Neuronal stem cell (in vitro differentiated cells): ENCODE measurements at regions not wholly inside any gene's neighbourhood (a gene's known extent, or its start where the extent isn't known, plus 50 kb on each side); places are given as distances from the start of the nearest gene placed in this dataset.
"Not testable (repeated sequence)": the region's sequence is repeated elsewhere in the genome, so short reads cannot be mapped to it uniquely, and the experiment has no call there.

Experiments used
- DNase-seq: peaks from one replicate; pipeline ENCODE4 v3.0.0-alpha.2; 2013; ENCODE audit warnings: low spot score
- H2AFZ ChIP-seq: one replicate; pipeline ENCODE4 v1.6.1; 2013; ENCODE audit warnings: mild to moderate bottlenecking, low read length, inconsistent platforms
- H2AK5ac ChIP-seq: 2 replicates; pipeline ENCODE4 v1.6.1; 2013; ENCODE audit warnings: low read depth, mild to moderate bottlenecking, inconsistent platforms, low read length, moderate library complexity, mixed read lengths
- H2BK120ac ChIP-seq: 2 replicates; pipeline ENCODE4 v1.6.1; 2013; ENCODE audit warnings: low read depth, mild to moderate bottlenecking, inconsistent platforms, low read length, moderate library complexity, mixed read lengths
- H2BK12ac ChIP-seq: one replicate; pipeline ENCODE4 v1.6.1; 2013; ENCODE audit warnings: low read length, inconsistent platforms
- H2BK15ac ChIP-seq: 2 replicates; pipeline ENCODE4 v1.6.1; 2013; ENCODE audit warnings: mild to moderate bottlenecking, low read length, inconsistent platforms, mixed read lengths
- H2BK5ac ChIP-seq: one replicate; pipeline ENCODE4 v1.6.1; 2013; ENCODE audit warnings: inconsistent platforms, mild to moderate bottlenecking, low read length, moderate library complexity
- H3K14ac ChIP-seq: one replicate; pipeline ENCODE4 v1.6.1; 2013; ENCODE audit warnings: low read length, inconsistent platforms
- H3K18ac ChIP-seq: 2 replicates; pipeline ENCODE4 v1.6.1; 2013; ENCODE audit warnings: low read length, inconsistent platforms
- H3K23ac ChIP-seq: 2 replicates; pipeline ENCODE4 v1.6.1; 2013; ENCODE audit warnings: low read depth, mild to moderate bottlenecking, mixed read lengths, low read length, inconsistent platforms; ENCODE audit not compliant: poor library complexity
- H3K27ac ChIP-seq: replicated peaks from 3 replicates; pipeline ENCODE4 v1.5.1; 2013; ENCODE audit warnings: low read length, inconsistent platforms
- H3K27me3 ChIP-seq, 3 experiments: 2 replicates each; pipeline ENCODE4 v1.6.1; 2013; ENCODE audit warnings: low read length in 3 of 3, mild to moderate bottlenecking in 2 of 3, inconsistent platforms in 1 of 3, low read depth in 1 of 3, mixed read lengths in 1 of 3, moderate library complexity in 1 of 3; ENCODE audit not compliant: control insufficient read depth in 3 of 3, insufficient read depth in 3 of 3
- H3K36me3 ChIP-seq, 2 donors: replicated peaks in 1 of 2; 2 replicates each; pipeline ENCODE4 v1.6.1; 2013; ENCODE audit warnings: low read length in 2 of 2; ENCODE audit not compliant: control insufficient read depth in 2 of 2, insufficient read depth in 2 of 2
- H3K4ac ChIP-seq: 2 replicates; pipeline ENCODE4 v1.6.1; 2013; ENCODE audit warnings: inconsistent platforms, mild to moderate bottlenecking, low read length, moderate library complexity
- H3K4me1 ChIP-seq, 2 donors: 1 replicate in 1 of 2; 2 replicates in 1 of 2; pipeline ENCODE4 v1.6.1; 2013; ENCODE audit warnings: low read length in 2 of 2, low read depth in 1 of 2; ENCODE audit not compliant: control insufficient read depth in 2 of 2, insufficient read depth in 1 of 2
- H3K4me2 ChIP-seq: one replicate; pipeline ENCODE4 v1.6.1; 2013; ENCODE audit warnings: mild to moderate bottlenecking, low read length, inconsistent platforms; ENCODE audit not compliant: insufficient read depth, poor library complexity, severe bottlenecking
- H3K4me3 ChIP-seq, 2 donors: 2 replicates each; pipeline ENCODE4 v1.5.1; 2013; ENCODE audit warnings: low read length in 2 of 2, mild to moderate bottlenecking in 2 of 2, inconsistent platforms in 1 of 2, moderate library complexity in 1 of 2
- H3K79me1 ChIP-seq: one replicate; pipeline ENCODE4 v1.6.1; 2013; ENCODE audit warnings: low read depth, mild to moderate bottlenecking, inconsistent platforms, low read length, moderate library complexity
- H3K9ac ChIP-seq: one replicate; pipeline ENCODE4 v1.6.1; 2013; ENCODE audit warnings: mild to moderate bottlenecking, low read depth, low read length, inconsistent platforms; ENCODE audit not compliant: poor library complexity
- H3K9me3 ChIP-seq, 2 donors: replicated peaks in 1 of 2; 2 replicates each; pipeline versions ENCODE3 to v1.6.1; 2013; ENCODE audit warnings: low read length in 2 of 2, mild to moderate bottlenecking in 2 of 2, inconsistent platforms in 1 of 2, low read depth in 1 of 2, mixed read lengths in 1 of 2, moderate library complexity in 1 of 2; ENCODE audit not compliant: control insufficient read depth in 2 of 2, insufficient read depth in 1 of 2
- H4K8ac ChIP-seq: one replicate; pipeline ENCODE4 v1.6.1; 2013; ENCODE audit warnings: low read depth, mild to moderate bottlenecking, inconsistent platforms, low read length, moderate library complexity
- H4K91ac ChIP-seq: one replicate; pipeline ENCODE4 v1.6.1; 2013; ENCODE audit warnings: low read length, low read depth, mild to moderate bottlenecking, inconsistent platforms; ENCODE audit not compliant: poor library complexity
- WGBS, 2 donors: extraction: QIAGEN DNeasy Blood & Tissue Kit; methylation state at CpG; one replicate each; pipeline ENCODE4 v1.1.7; 2013; ENCODE audit warnings: missing lambda C conversion rate in 2 of 2, mixed read lengths in 1 of 2; ENCODE audit not compliant: insufficient read length in 2 of 2, insufficient replicate concordance in 1 of 2; ENCODE audit errors: extremely low coverage in 2 of 2; 5-methylcytosine and 5-hydroxymethylcytosine counted together

DNA sequence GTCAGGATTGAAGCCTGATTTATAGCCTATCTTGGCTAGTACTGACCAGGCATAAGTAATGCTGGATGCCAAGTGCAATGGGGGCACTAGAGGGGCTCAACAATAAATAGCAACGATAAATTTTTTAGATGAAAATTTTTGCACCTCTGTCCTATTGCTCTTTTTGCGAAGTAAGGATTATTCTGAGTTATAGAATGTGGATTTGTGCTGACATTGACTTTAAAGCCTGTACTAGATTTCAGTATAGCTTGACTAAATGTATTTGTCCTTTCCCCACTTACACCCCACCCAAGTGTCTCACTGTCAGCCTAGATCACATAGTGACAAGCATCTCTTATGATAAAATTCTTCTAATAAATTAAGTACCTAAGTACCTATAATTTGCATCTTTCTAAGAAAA lies 757.0 kb downstream of the GRIK2 start:
- Histone ChIP-seq H2BK120ac (no peak overlapping the region), H3K4me2 (no peak overlapping the region), H4K8ac (no peak overlapping the region), H2AFZ (no peak overlapping the region), H3K27me3 (no peaks in the 10 kb centered on the region), H3K9ac (no peak overlapping the region), H2BK15ac (no peak overlapping the region), H3K9me3 (no peaks in the 10 kb centered on the region), H2AK5ac (no peak overlapping the region), H3K79me1 (no peaks in the 10 kb centered on the region), H2BK5ac (no peak overlapping the region), H3K27ac (no peak overlapping the region), H3K4me1 (no peaks in the 10 kb centered on the region), H4K91ac (no peak overlapping the region), H3K23ac (no peak overlapping the region), H3K4me3 (no peak overlapping the region), H3K18ac (no peak overlapping the region), H3K36me3 (no peaks in the 10 kb centered on the region), H2BK12ac (no peak overlapping the region), H3K14ac (no peak overlapping the region), H3K4ac (no peak overlapping the region)
- no CpG with 5 or more reads among the region's 2 CpGs for WGBS, 2 donors
- no peak for DNase-seq

DNA sequence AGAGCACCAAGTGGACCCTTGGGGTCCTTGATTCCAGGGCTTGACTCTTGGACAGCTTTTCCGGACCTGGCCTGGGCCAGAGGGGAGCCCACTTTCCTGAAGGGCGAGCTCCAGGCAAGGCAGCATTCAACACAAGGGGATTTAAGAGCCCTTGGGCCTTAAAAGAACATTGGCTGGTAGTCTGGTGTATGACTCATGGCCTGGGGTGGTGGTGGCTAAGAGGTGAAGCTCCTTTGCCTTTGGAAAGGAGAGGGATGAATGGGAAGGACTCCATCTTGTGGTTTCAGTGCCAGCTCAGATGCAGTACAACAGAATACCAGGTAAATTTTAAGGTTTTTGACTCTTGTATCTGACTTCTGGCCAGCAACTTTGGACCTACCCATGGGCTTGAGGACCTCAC lies 760.7 kb downstream of the GRIK2 start:
- Histone ChIP-seq H4K91ac (no peak overlapping the region), H2BK12ac (no peak overlapping the region), H3K36me3 (no peaks in the 10 kb centered on the region), H2BK15ac (no peak overlapping the region), H3K9me3 (no peaks in the 10 kb centered on the region), H4K8ac (no peak overlapping the region), H3K4me2 (no peak overlapping the region), H3K14ac (no peak overlapping the region), H3K4me1 (no peaks in the 10 kb centered on the region), H3K9ac (no peak overlapping the region), H3K27me3 (no peaks in the 10 kb centered on the region), H3K4ac (no peak overlapping the region), H2AFZ (no peak overlapping the region), H2BK5ac (no peak overlapping the region), H3K23ac (no peak overlapping the region), H3K18ac (no peak overlapping the region), H2BK120ac (no peak overlapping the region), H2AK5ac (no peak overlapping the region), H3K79me1 (no peaks in the 10 kb centered on the region), H3K4me3 (no peak overlapping the region), H3K27ac (no peak overlapping the region)
- DNase-seq: no peak
- WGBS, 2 donors: no CpG with 5 or more reads among the region's 2 CpGs

DNA sequence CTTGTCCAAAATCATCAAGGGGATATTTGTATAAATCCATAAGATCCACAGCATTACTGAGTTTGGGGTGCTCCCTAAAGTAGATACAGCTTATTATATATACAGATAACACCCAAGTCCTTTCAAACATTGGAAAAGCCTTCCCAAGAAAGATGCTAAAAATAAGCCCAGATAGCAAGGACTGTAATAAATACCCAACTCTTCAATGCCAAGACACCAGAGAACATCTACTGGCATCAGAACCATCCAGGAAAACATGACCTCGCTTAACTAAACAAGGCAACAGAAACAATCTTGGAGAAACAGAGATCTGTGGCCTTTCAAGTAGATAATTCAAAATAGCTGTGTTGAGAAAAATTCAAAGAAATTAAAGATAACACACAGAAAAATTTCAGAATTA lies 761.4 kb downstream of the GRIK2 start:
- H3K18ac ChIP-seq: no peak overlapping the region
- H3K4me2 ChIP-seq: no peak overlapping the region
- H3K9ac ChIP-seq: no peak overlapping the region
- H2BK5ac ChIP-seq: no peak overlapping the region
- no CpG with 5 or more reads among the region's 1 CpG for WGBS, 2 donors
- H2AFZ ChIP-seq: no peak overlapping the region
- no peak overlapping the region for H3K4ac ChIP-seq
- DNase-seq: no peak
- H2BK12ac ChIP-seq: no peak overlapping the region
- no peaks in the 10 kb centered on the region for H3K27me3 ChIP-seq
- no peak overlapping the region for H2BK15ac ChIP-seq
- H4K91ac ChIP-seq: no peak overlapping the region
- H2BK120ac ChIP-seq: no peak overlapping the region
- H3K9me3 ChIP-seq: no peaks in the 10 kb centered on the region
- H3K36me3 ChIP-seq: no peaks in the 10 kb centered on the region
- no peak overlapping the region for H2AK5ac ChIP-seq
- no peak overlapping the region for H3K27ac ChIP-seq
- no peak overlapping the region for H3K23ac ChIP-seq
- H3K4me1 ChIP-seq: no peaks in the 10 kb centered on the region
- no peak overlapping the region for H4K8ac ChIP-seq
- H3K79me1 ChIP-seq: no peaks in the 10 kb centered on the region
- no peak overlapping the region for H3K14ac ChIP-seq
- no peak overlapping the region for H3K4me3 ChIP-seq

DNA sequence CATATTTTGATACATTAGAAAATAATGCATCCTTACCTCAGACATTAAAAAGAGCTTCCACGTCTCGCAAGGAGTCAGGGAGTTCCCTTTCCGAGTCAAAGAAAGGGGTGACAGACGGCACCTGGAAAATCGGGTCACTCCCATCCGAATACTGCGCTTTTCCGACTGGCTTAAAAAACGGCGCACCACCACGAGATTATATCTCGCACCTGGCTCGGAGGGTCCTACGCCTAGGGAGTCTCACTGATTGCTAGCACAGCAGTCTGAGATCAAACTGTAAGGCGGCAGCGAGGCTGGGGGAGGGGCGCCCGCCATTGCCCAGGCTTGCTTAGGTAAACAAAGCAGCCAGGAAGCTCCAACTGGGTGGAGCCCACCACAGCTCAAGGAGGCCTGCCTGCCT lies 776.3 kb downstream of the GRIK2 start:
- WGBS, 2 donors: no CpG with 5 or more reads among the region's 18 CpGs
- not testable (repeated sequence) for H3K4me1 ChIP-seq, H2BK15ac ChIP-seq, H3K4me2 ChIP-seq, H3K79me1 ChIP-seq, H3K23ac ChIP-seq, H3K9me3 ChIP-seq, H3K27me3 ChIP-seq, H3K9ac ChIP-seq, H3K14ac ChIP-seq, H2BK120ac ChIP-seq, H3K27ac ChIP-seq, H4K91ac ChIP-seq, H3K4me3 ChIP-seq, H3K36me3 ChIP-seq, H3K18ac ChIP-seq, H2BK5ac ChIP-seq, H4K8ac ChIP-seq, H2AK5ac ChIP-seq, DNase-seq, H2BK12ac ChIP-seq, H3K4ac ChIP-seq
- peak overlapping the region; percentile 59 for H2AFZ ChIP-seq
